Body of pancreas (tissue), 4 donors: ENCODE measurements at regions not wholly inside any gene's neighbourhood (a gene's known extent, or its start where the extent isn't known, plus 50 kb on each side); places are given as distances from the start of the nearest gene placed in this dataset.

ENCODE experiments used
- ATAC-seq: fragments of 150-250 bp; one replicate; pipeline ENCODE4 v1.9.1; 2016
- DNase-seq, 4 donors: peaks; one replicate each; pipeline ENCODE4 v3.0.0-alpha.2; 2019
- H3K27ac ChIP-seq, 4 donors: fragments of 200-600 bp; sonication (generic); 1 replicate in 3 of 4; 2 replicates in 1 of 4; pipeline versions ENCODE4 v1.5.1 to v1.6.1; 2016 to 2019; ENCODE audit warnings: mild to moderate bottlenecking in 1 of 4, mixed read lengths in 1 of 4, moderate library complexity in 1 of 4
- H3K27me3 ChIP-seq, 2 donors: fragments of 200-600 bp; sonication (generic); one replicate each; pipeline ENCODE4 v1.6.0; 2016; ENCODE audit warnings: mild to moderate bottlenecking in 1 of 2
- H3K36me3 ChIP-seq, 2 donors: fragments of 200-600 bp; sonication (generic); replicated peaks in 1 of 2; 2 replicates each; pipeline ENCODE4 v1.5.1; 2016; ENCODE audit warnings: low read depth in 2 of 2; ENCODE audit not compliant: insufficient read depth in 1 of 2
- H3K4me1 ChIP-seq: fragments of 200-600 bp; sonication (generic); one replicate; pipeline ENCODE4 v1.6.0; 2016
- H3K4me3 ChIP-seq, 2 donors: fragments of 200-600 bp; sonication (generic); 1 replicate in 1 of 2; 2 replicates in 1 of 2; pipeline ENCODE4 v1.5.1; 2016 to 2019
- H3K9me3 ChIP-seq, 3 donors: fragments of 200-600 bp; sonication (generic); 1 replicate in 2 of 3; 2 replicates in 1 of 3; pipeline ENCODE4 v1.5.1; 2016
- POLR2A ChIP-seq, 3 donors: fragments of 450-650 bp; IDR thresholded peaks; one replicate each; pipeline ENCODE4 v1.6.1; 2016; ENCODE audit warnings: antibody characterized with exemption in 3 of 3, mild to moderate bottlenecking in 2 of 3
- WGBS, 2 donors: methylation state at CpG; one replicate each; pipeline ENCODE4 v1.1.5; 2017; 5-methylcytosine and 5-hydroxymethylcytosine counted together
- intact Hi-C: fragments of 100-400 bp; cut with DNase I; formaldehyde crosslinking; loops from one replicate; pipeline ENCODE4 v1.15.1; 2023
- TF ChIP-seq, protein P1 (sequence below), 7 experiments: fragments of 450-650 bp in 4 of 7; fragments of 200-600 bp in 3 of 7; sonication (generic) in 3 of 7; IDR thresholded peaks; one replicate each; pipeline ENCODE4 v1.5.1; 2016 to 2019; ENCODE audit warnings: antibody characterized with exemption in 7 of 7

DNA sequence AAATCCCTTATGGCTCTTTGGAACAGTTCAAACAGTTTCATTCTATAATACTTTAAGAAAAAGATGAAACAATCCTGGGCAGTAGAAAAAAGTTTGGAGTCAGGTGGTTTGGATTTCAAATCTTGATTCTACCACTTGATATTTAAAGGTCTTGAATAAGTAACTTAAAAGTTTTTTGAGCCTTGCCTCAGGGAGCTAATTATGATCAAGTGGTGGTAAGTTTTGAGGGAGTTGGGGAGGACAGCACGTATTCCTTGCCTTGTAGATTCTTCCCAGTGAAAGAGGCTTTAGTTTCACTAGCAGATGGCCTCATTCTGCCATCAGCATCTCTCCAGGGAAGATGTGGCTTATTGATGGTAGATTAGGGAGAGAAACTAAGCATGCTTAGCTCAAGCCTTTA, 168.4 kb upstream of the CSNK1A1L start:
- no peaks in the 10 kb centered on the region for H3K36me3 ChIP-seq
- WGBS, 2 donors, result 40 to 44% methylated on average over 1 of the region's 1 CpG
- H3K9me3 ChIP-seq, result no peaks in the 10 kb centered on the region
- H3K4me3 ChIP-seq, result no peak overlapping the region
- H3K4me1 ChIP-seq, result no peaks in the 10 kb centered on the region
- ATAC-seq (no peak), DNase-seq (no peak)
- intact Hi-C loops, result no loop called here
- H3K27me3 ChIP-seq, result no peaks in the 10 kb centered on the region
- no peak for TF ChIP-seq POLR2A (IDR thresholded peaks at IDR 0.05)
- TF ChIP-seq, protein P1, sequence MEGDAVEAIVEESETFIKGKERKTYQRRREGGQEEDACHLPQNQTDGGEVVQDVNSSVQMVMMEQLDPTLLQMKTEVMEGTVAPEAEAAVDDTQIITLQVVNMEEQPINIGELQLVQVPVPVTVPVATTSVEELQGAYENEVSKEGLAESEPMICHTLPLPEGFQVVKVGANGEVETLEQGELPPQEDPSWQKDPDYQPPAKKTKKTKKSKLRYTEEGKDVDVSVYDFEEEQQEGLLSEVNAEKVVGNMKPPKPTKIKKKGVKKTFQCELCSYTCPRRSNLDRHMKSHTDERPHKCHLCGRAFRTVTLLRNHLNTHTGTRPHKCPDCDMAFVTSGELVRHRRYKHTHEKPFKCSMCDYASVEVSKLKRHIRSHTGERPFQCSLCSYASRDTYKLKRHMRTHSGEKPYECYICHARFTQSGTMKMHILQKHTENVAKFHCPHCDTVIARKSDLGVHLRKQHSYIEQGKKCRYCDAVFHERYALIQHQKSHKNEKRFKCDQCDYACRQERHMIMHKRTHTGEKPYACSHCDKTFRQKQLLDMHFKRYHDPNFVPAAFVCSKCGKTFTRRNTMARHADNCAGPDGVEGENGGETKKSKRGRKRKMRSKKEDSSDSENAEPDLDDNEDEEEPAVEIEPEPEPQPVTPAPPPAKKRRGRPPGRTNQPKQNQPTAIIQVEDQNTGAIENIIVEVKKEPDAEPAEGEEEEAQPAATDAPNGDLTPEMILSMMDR (IDR thresholded peaks at IDR 0.05), result no peak
- H3K27ac ChIP-seq, result no peak overlapping the region

GRCh38 chr13:37270226-37271001, 164.9 kb upstream of the CSNK1A1L start:
- intact Hi-C loops, result no loop called here
- no peaks in the 10 kb centered on the region for H3K36me3 ChIP-seq

DNA sequence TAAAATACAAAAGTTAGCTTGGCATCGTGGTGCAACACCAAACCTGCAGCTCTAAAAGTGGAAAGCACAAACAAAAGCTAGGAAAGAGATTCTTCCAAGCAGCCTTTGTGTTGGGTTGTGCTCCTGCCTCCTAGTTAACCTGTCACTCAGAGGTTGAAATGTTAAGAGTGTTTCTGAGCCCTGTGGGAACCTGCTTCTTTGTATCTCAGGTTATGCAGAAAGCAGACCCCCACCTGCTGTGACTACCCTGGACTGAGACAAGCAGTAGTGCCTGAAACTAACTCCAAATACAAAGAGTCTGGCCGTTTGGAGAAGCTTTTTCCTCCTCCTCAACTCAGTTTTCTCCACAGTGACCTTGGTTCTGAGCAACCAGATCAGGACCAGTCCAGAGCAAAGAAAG, 158.4 kb upstream of the CSNK1A1L start:
- WGBS, 2 donors, result 21 to 38% methylated on average over 2 of the region's 2 CpGs
- H3K27ac ChIP-seq, result no peak overlapping the region
- intact Hi-C loops, result no loop called here
- H3K36me3 ChIP-seq, result no peaks in the 10 kb centered on the region
- ATAC-seq (no peak), DNase-seq (no peak)
- H3K9me3 ChIP-seq, result no peaks in the 10 kb centered on the region
- H3K27me3 ChIP-seq, result no peaks in the 10 kb centered on the region
- H3K4me1 ChIP-seq, result no peaks in the 10 kb centered on the region
- no peak overlapping the region for H3K4me3 ChIP-seq
- TF ChIP-seq POLR2A (IDR thresholded peaks at IDR 0.05), result no peak
- TF ChIP-seq, protein P1 (IDR thresholded peaks at IDR 0.05), result no peak

More at GRCh38 chr13:37270226-37271001, 164.9 kb upstream of the CSNK1A1L start:
- ATAC-seq (no peak), DNase-seq (no peak)
- H3K27me3 ChIP-seq, result no peaks in the 10 kb centered on the region
- no peak overlapping the region for H3K27ac ChIP-seq
- H3K4me3 ChIP-seq, result no peak overlapping the region
- WGBS, 2 donors, result 57 to 65% methylated on average over 5 of the region's 5 CpGs
- TF ChIP-seq, protein P1 (IDR thresholded peaks at IDR 0.05), result no peak
- no peak for TF ChIP-seq POLR2A (IDR thresholded peaks at IDR 0.05)
- H3K9me3 ChIP-seq, result no peaks in the 10 kb centered on the region
- no peaks in the 10 kb centered on the region for H3K4me1 ChIP-seq

- no peak overlapping the region for H3K27ac ChIP-seq
- H3K36me3 ChIP-seq, result no peaks in the 10 kb centered on the region
- H3K27me3 ChIP-seq, result no peaks in the 10 kb centered on the region
- H3K9me3 ChIP-seq, result no peaks in the 10 kb centered on the region
- no peak overlapping the region for H3K4me3 ChIP-seq
- WGBS, 2 donors, result 38 to 44% methylated on average over 2 of the region's 2 CpGs
- H3K4me1 ChIP-seq, result no peaks in the 10 kb centered on the region
- ATAC-seq, result no peak
- DNase-seq, result no peak
- intact Hi-C loops, result no loop called here
- TF ChIP-seq, protein P1 (IDR thresholded peaks at IDR 0.05), result no peak
- no peak for TF ChIP-seq POLR2A (IDR thresholded peaks at IDR 0.05)
These were observed 152.2 kb upstream of the CSNK1A1L start for GRCh38 chr13:37257706-37258105.

DNA sequence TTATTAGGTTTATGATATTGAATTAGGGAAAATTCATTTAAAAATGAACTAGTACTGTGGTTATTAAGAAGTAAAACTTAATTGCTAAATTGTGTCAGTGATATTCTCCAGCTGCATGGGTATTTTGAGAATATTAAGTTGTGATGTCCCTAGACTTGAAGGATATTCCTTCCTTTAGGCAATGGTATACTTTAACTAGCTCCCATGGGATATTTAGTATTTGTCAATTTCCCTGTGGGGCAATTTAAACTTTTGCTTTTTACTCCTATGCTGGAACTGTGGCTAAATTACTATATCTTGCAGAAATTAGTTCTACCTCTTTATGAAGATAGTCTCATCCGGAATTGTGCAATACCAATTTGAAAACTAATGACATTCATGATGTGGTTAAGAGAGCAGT, 151.6 kb upstream of the CSNK1A1L start:
- Histone ChIP-seq H3K4me3 (no peak overlapping the region), H3K9me3 (no peaks in the 10 kb centered on the region), H3K27me3 (no peaks in the 10 kb centered on the region), H3K27ac (no peak overlapping the region), H3K36me3 (no peaks in the 10 kb centered on the region), H3K4me1 (no peaks in the 10 kb centered on the region)
- TF ChIP-seq, protein P1 (IDR thresholded peaks at IDR 0.05), result no peak
- TF ChIP-seq POLR2A (IDR thresholded peaks at IDR 0.05), result no peak
- 65% methylated on average over 1 of the region's 1 CpG for WGBS, 2 donors
- DNase-seq (no peak), ATAC-seq (no peak)
- intact Hi-C loops, result no loop called here
